ENCODE measurements at regions not wholly inside any gene's neighbourhood (a gene's known extent, or its start where the extent isn't known, plus 50 kb on each side); places are given as distances from the start of the nearest gene placed in this dataset.

- Histone ChIP-seq H3K27me3 (no peaks in the 10 kb centered on the region), H3K4me2 (no peak overlapping the region), H3K9me3 (ENCODE audit: low read depth) (no peaks in the 10 kb centered on the region), H3K36me3 (no peaks in the 10 kb centered on the region), H3F3A (ENCODE audit: low read depth) (no peaks in the 10 kb centered on the region), H3K27ac (no peak overlapping the region), H3K4me3 (no peak overlapping the region), H2AFZ (replicated peaks) (no peak overlapping the region), H4K20me1 (ENCODE audit: low read depth) (no peaks in the 10 kb centered on the region), H3K4me1 (no peaks in the 10 kb centered on the region), H3K79me2 (ENCODE audit: low read depth) (no peaks in the 10 kb centered on the region), H3K9ac (no peak overlapping the region)
- no peak overlapping the region for H3K4me3 Mint-ChIP-seq
- TF ChIP-seq EZH2phosphoT487 (IDR thresholded peaks at IDR 0.05) (no peak), EZH2 (IDR thresholded peaks at IDR 0.05) (no peak), CTCF (IDR thresholded peaks at IDR 0.05) (no peak)
- H3K27me3 Mint-ChIP-seq (ENCODE audit: insufficient read depth, low read depth) = no peaks in the 10 kb centered on the region
- no peak for DNase-seq (ENCODE audit: low spot score)
- no peaks in the 10 kb centered on the region for H3K9me3 Mint-ChIP-seq
- peaks cover 6% of the 10 kb centered on the region for H3K4me1 Mint-ChIP-seq
- H3K27ac Mint-ChIP-seq = no peak overlapping the region
- H3K36me3 Mint-ChIP-seq = no peaks in the 10 kb centered on the region
Observed at GRCh38 chr3:153041181-153041580, 120.8 kb upstream of the RAP2B start.

- H3K27ac Mint-ChIP-seq = no peak overlapping the region
- no peak overlapping the region for H3K4me3 Mint-ChIP-seq
- TF ChIP-seq CTCF (IDR thresholded peaks at IDR 0.05) (no peak), EZH2phosphoT487 (IDR thresholded peaks at IDR 0.05) (no peak), EZH2 (IDR thresholded peaks at IDR 0.05) (no peak)
- Histone ChIP-seq H3K9ac (no peak overlapping the region), H3K27ac (no peak overlapping the region), H2AFZ (replicated peaks) (no peak overlapping the region), H3F3A (ENCODE audit: low read depth) (no peaks in the 10 kb centered on the region), H3K36me3 (no peaks in the 10 kb centered on the region), H4K20me1 (ENCODE audit: low read depth) (no peaks in the 10 kb centered on the region), H3K79me2 (ENCODE audit: low read depth) (no peaks in the 10 kb centered on the region), H3K4me2 (no peak overlapping the region), H3K27me3 (no peaks in the 10 kb centered on the region), H3K4me1 (no peaks in the 10 kb centered on the region), H3K4me3 (no peak overlapping the region), H3K9me3 (ENCODE audit: low read depth) (no peaks in the 10 kb centered on the region)
- H3K27me3 Mint-ChIP-seq (ENCODE audit: insufficient read depth, low read depth) = no peaks in the 10 kb centered on the region
- no peak for DNase-seq (ENCODE audit: low spot score)
- H3K9me3 Mint-ChIP-seq = no peaks in the 10 kb centered on the region
- no peaks in the 10 kb centered on the region for H3K36me3 Mint-ChIP-seq
- peaks cover 3% of the 10 kb centered on the region for H3K4me1 Mint-ChIP-seq
Observed at GRCh38 chr3:153042088-153042487, 119.9 kb upstream of the RAP2B start.

GRCh38 chr3:153043729-153044328 is 118.2 kb upstream of the RAP2B start:
- H3K4me3 Mint-ChIP-seq = no peak overlapping the region
- H3K4me3 ChIP-seq = no peak overlapping the region
- no peaks in the 10 kb centered on the region for H3K36me3 Mint-ChIP-seq
- H3K79me2 ChIP-seq (ENCODE audit: low read depth) = no peaks in the 10 kb centered on the region
- H3K9me3 ChIP-seq (ENCODE audit: low read depth) = no peaks in the 10 kb centered on the region
- H3K27me3 ChIP-seq = no peaks in the 10 kb centered on the region
- H3K27ac Mint-ChIP-seq = no peak overlapping the region
- H3F3A ChIP-seq (ENCODE audit: low read depth) = no peaks in the 10 kb centered on the region
- no peak overlapping the region for H2AFZ ChIP-seq (replicated peaks)
- peaks cover 3% of the 10 kb centered on the region for H3K4me1 Mint-ChIP-seq
- DNase-seq (ENCODE audit: low spot score) = no peak
- H3K27ac ChIP-seq = no peak overlapping the region
- no peak overlapping the region for H3K9ac ChIP-seq
- H3K27me3 Mint-ChIP-seq (ENCODE audit: insufficient read depth, low read depth) = no peaks in the 10 kb centered on the region
- no peaks in the 10 kb centered on the region for H3K36me3 ChIP-seq
- H3K9me3 Mint-ChIP-seq = no peaks in the 10 kb centered on the region
- H3K4me1 ChIP-seq = no peaks in the 10 kb centered on the region
- no peak overlapping the region for H3K4me2 ChIP-seq
- TF ChIP-seq EZH2phosphoT487 (IDR thresholded peaks at IDR 0.05) (no peak), CTCF (IDR thresholded peaks at IDR 0.05) (no peak)
- H4K20me1 ChIP-seq (ENCODE audit: low read depth) = no peaks in the 10 kb centered on the region
